ENCODE measurements at regions not wholly inside any gene's neighbourhood (a gene's known extent, or its start where the extent isn't known, plus 50 kb on each side); places are given as distances from the start of the nearest gene placed in this dataset.

- TF ChIP-seq REST (IDR thresholded peaks at IDR 0.05; ENCODE audit: low read depth) (no peak), RAD21 (IDR thresholded peaks at IDR 0.05; ENCODE audit: low read depth) (no peak), EP300 (IDR thresholded peaks at IDR 0.05; ENCODE audit: borderline replicate concordance) (no peak), TAF1 (IDR thresholded peaks at IDR 0.05; ENCODE audit: low read depth) (no peak)
Measured at GRCh38 chr10:33826186-33826585, 491.7 kb upstream of the NRP1 start.
